Karpas-422 (cell line): ENCODE measurements at regions not wholly inside any gene's neighbourhood (a gene's known extent, or its start where the extent isn't known, plus 50 kb on each side); places are given as distances from the start of the nearest gene placed in this dataset. TPM values are rescaled to one million over a fixed set of nuclear protein-coding genes. Genes with fewer than 3 reads are reported as not detected.
"Not testable (repeated sequence)": the region's sequence is repeated elsewhere in the genome, so short reads cannot be mapped to it uniquely, and the experiment has no call there.

Source experiments
- DNase-seq: peaks from one replicate; pipeline ENCODE4 v3.0.0-alpha.2; 2015
- H2AFZ ChIP-seq: fragments of 200-600 bp; sonication (generic); 2 replicates; pipeline ENCODE4 v1.6.1; 2014; ENCODE audit warnings: antibody characterized with exemption, low read length, mixed read lengths
- H3K27ac ChIP-seq: fragments of 200-600 bp; sonication (generic); 2 replicates; pipeline ENCODE4 v1.5.1; 2014; ENCODE audit warnings: mild to moderate bottlenecking, low read length, moderate library complexity
- H3K27me3 ChIP-seq: fragments of 200-600 bp; sonication (generic); 2 replicates; pipeline ENCODE4 v1.6.1; 2014; ENCODE audit warnings: low read length, mixed read lengths
- H3K36me3 ChIP-seq: fragments of 200-600 bp; sonication (generic); 2 replicates; pipeline ENCODE4 v1.6.1; 2014; ENCODE audit warnings: low read length, mixed read lengths; ENCODE audit not compliant: insufficient read depth
- H3K4me1 ChIP-seq: fragments of 200-600 bp; sonication (generic); 2 replicates; pipeline ENCODE4 v1.6.1; 2014; ENCODE audit warnings: mild to moderate bottlenecking, low read length, mixed read lengths
- H3K4me2 ChIP-seq: fragments of 200-600 bp; sonication (generic); 2 replicates; pipeline ENCODE4 v1.6.1; 2014; ENCODE audit warnings: low read length, low read depth, mild to moderate bottlenecking; ENCODE audit not compliant: poor library complexity, severe bottlenecking
- H3K4me3 ChIP-seq: fragments of 200-600 bp; sonication (generic); 2 replicates; pipeline ENCODE4 v1.5.1; 2014; ENCODE audit warnings: mild to moderate bottlenecking, antibody characterized with exemption, low read length, mixed read lengths
- H3K79me2 ChIP-seq: fragments of 200-600 bp; sonication (generic); 2 replicates; pipeline ENCODE4 v1.6.1; 2014; ENCODE audit warnings: mild to moderate bottlenecking, low read length, mixed read lengths
- H3K9ac ChIP-seq: fragments of 200-600 bp; sonication (generic); 2 replicates; pipeline ENCODE4 v1.6.0; 2014; ENCODE audit warnings: low read length
- H3K9me2 ChIP-seq: fragments of 200-600 bp; sonication (generic), shearing (Covaris generic); replicated peaks from 2 replicates; pipeline ENCODE4 v1.6.0; 2014; ENCODE audit warnings: mild to moderate bottlenecking, low read length, moderate library complexity; ENCODE audit not compliant: insufficient read depth
- H3K9me3 ChIP-seq: fragments of 300-700, 200-600 bp; sonication (generic); 2 replicates; pipeline ENCODE4 v1.6.1; 2014; ENCODE audit warnings: low read length, mixed read lengths
- H4K20me1 ChIP-seq: fragments of 200-600 bp; sonication (generic); 2 replicates; pipeline ENCODE4 v1.6.1; 2014; ENCODE audit warnings: mild to moderate bottlenecking, antibody characterized with exemption, low read length, low read depth; ENCODE audit not compliant: insufficient read depth
- small RNA-seq: library from RNA; depleted of rRNA; stranded (forward); fragments of <200 nt; gene quantifications from one replicate; pipeline ENCODE3, GENCODE V24; 2014

GRCh38 chr15:30841639-30842038 is 62.1 kb upstream of the FAN1 start:
- Histone ChIP-seq H3K79me2 (peaks cover 46% of the 10 kb centered on the region), H3K36me3 (peaks cover 36% of the 10 kb centered on the region), H3K4me1 (peaks cover 17% of the 10 kb centered on the region)
- H3K27ac ChIP-seq, H3K9ac ChIP-seq, H4K20me1 ChIP-seq, DNase-seq, H3K27me3 ChIP-seq, H3K4me2 ChIP-seq, H3K4me3 ChIP-seq, H3K9me2 ChIP-seq, H3K9me3 ChIP-seq, H2AFZ ChIP-seq: not testable (repeated sequence)

DNA sequence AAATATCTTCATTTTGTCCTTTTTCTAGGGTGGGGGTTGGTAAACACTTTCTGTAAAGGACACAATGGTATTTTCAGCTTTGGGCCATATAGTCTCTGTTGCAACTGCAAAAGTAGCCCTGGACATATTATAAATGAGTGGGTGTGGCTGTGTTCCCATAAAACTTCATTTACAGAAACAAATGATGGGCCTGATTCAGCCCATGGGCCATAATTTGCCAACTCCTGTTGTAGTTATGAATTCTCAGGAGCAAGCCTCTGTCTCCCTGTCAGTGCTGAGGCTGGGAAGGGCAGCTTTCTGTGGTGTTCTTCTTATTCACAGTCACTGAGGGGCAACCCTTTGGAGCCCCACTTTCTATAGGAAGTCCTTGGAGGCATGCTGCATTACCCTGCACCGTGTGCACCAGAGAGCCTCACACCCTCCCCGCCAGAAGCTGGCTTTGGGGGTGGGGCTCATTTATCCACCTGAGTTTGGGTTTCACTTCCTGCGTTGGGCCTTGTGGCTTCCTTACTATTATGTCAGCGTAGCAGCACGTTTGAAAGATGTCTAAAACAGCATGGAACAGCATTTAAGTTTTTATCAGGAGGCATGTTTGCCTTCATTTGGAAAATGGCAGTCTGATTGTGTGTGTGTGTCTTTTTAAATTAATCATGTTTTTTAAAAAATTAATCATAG is 60.8 kb upstream of the FAN1 start:
- not testable (repeated sequence) for H3K9ac ChIP-seq, H4K20me1 ChIP-seq, H3K9me3 ChIP-seq, H3K9me2 ChIP-seq, H3K27ac ChIP-seq, H2AFZ ChIP-seq, H3K27me3 ChIP-seq
- Histone ChIP-seq H3K79me2 (peaks cover 42% of the 10 kb centered on the region), H3K36me3 (peaks cover 30% of the 10 kb centered on the region), H3K4me2 (peak overlapping the region; percentile 38), H3K4me3 (0 out of 2 replicates have a peak overlapping the region, but pooled peaks have one; percentile 40), H3K4me1 (peaks cover 17% of the 10 kb centered on the region)
- DNase-seq = peak; percentile 82

- not testable (repeated sequence) for H3K9me3 ChIP-seq, H3K27ac ChIP-seq, H3K4me2 ChIP-seq, H3K9ac ChIP-seq, H3K4me3 ChIP-seq, H2AFZ ChIP-seq, H3K27me3 ChIP-seq, H3K9me2 ChIP-seq, H4K20me1 ChIP-seq, DNase-seq
- peaks cover 32% of the 10 kb centered on the region for H3K79me2 ChIP-seq
- peaks cover 22% of the 10 kb centered on the region for H3K36me3 ChIP-seq
- H3K4me1 ChIP-seq = peaks cover 17% of the 10 kb centered on the region
Measured at GRCh38 chr15:30845536-30845935, 58.2 kb upstream of the FAN1 start.

Small RNAs in the stretch of these regions (small RNA-seq; reads per million reads assigned to genes)
- not detected for gene RN7SL82P
